Loucy (cell line): ENCODE measurements at regions not wholly inside any gene's neighbourhood (a gene's known extent, or its start where the extent isn't known, plus 50 kb on each side); places are given as distances from the start of the nearest gene placed in this dataset.

Experiments used
- H2AFZ ChIP-seq: fragments of 200-600 bp; sonication (generic); 2 replicates; pipeline ENCODE4 v1.6.0; 2016; ENCODE audit warnings: antibody characterized with exemption, mild to moderate bottlenecking, low read length, moderate library complexity
- H3F3A ChIP-seq: fragments of 200-600 bp; 2 replicates; pipeline ENCODE4 v1.6.0; 2016; ENCODE audit warnings: antibody characterized with exemption, low read depth, mild to moderate bottlenecking
- H3K27me3 ChIP-seq: fragments of 200-600 bp; sonication (generic); 2 replicates; pipeline ENCODE4 v1.6.1; 2014; ENCODE audit warnings: low read length, mild to moderate bottlenecking; ENCODE audit not compliant: insufficient read depth, poor library complexity, severe bottlenecking
- H3K36me3 ChIP-seq: fragments of 200-600 bp; sonication (generic); 2 replicates; pipeline ENCODE4 v1.6.1; 2016; ENCODE audit warnings: low read length; ENCODE audit not compliant: insufficient read depth
- H3K4me1 ChIP-seq: fragments of 200-600 bp; sonication (generic); 2 replicates; pipeline ENCODE4 v1.5.1; 2014; ENCODE audit warnings: low read length, mild to moderate bottlenecking; ENCODE audit not compliant: insufficient read depth, poor library complexity, severe bottlenecking
- H3K4me2 ChIP-seq: fragments of 200-600 bp; sonication (generic); 2 replicates; pipeline ENCODE4 v1.6.0; 2014; ENCODE audit warnings: antibody characterized with exemption, low read length, low read depth, mild to moderate bottlenecking; ENCODE audit not compliant: poor library complexity, severe bottlenecking
- H3K4me3 ChIP-seq: fragments of 200-600 bp; sonication (generic); 2 replicates; pipeline ENCODE4 v1.5.1; 2014; ENCODE audit warnings: low read length, mild to moderate bottlenecking, mixed read lengths; ENCODE audit not compliant: poor library complexity, severe bottlenecking
- H3K79me2 ChIP-seq: fragments of 200-600 bp; sonication (generic); 2 replicates; pipeline ENCODE4 v1.6.1; 2014; ENCODE audit warnings: low read length; ENCODE audit not compliant: insufficient read depth
- H3K9ac ChIP-seq: fragments of 200-600 bp; sonication (generic); 2 replicates; pipeline ENCODE4 v1.6.0; 2014; ENCODE audit warnings: mild to moderate bottlenecking, low read depth, low read length, moderate library complexity; ENCODE audit not compliant: poor library complexity, severe bottlenecking
- H3K9me2 ChIP-seq: fragments of 200-600 bp; sonication (generic); replicated peaks from 2 replicates; pipeline ENCODE4 v1.6.1; 2016; ENCODE audit warnings: low read depth, low read length, mixed read lengths
- H3K9me3 ChIP-seq: fragments of 200-600 bp; sonication (generic); 2 replicates; pipeline ENCODE4 v1.6.1; 2014; ENCODE audit warnings: mild to moderate bottlenecking, antibody characterized with exemption, low read length, low read depth; ENCODE audit not compliant: insufficient read depth
- H4K20me1 ChIP-seq: fragments of 200-600 bp; sonication (generic); 2 replicates; pipeline ENCODE4 v1.6.0; 2014; ENCODE audit warnings: antibody characterized with exemption, low read length, mild to moderate bottlenecking; ENCODE audit not compliant: insufficient read depth, poor library complexity, severe bottlenecking
- CTCF ChIP-seq: fragments of 200-600 bp; sonication (generic); conservative IDR thresholded peaks from 2 replicates; pipeline ENCODE4 v1.5.1; 2014; ENCODE audit warnings: mild to moderate bottlenecking, antibody characterized with exemption, low read length
- EZH2phosphoT487 ChIP-seq: fragments of 200-600 bp; IDR thresholded peaks from 2 replicates; pipeline ENCODE4 v1.6.1; 2018; ENCODE audit warnings: antibody characterized with exemption, mild to moderate bottlenecking, moderate library complexity, borderline replicate concordance

GRCh38 chr5:34582371-34582770 is 73.8 kb upstream of the RAI14 start:
- H3K4me1 ChIP-seq: peaks cover 35% of the 10 kb centered on the region

GRCh38 chr5:34583167-34583566 is 73.0 kb upstream of the RAI14 start:
- Histone ChIP-seq H3K4me1 (peaks cover 42% of the 10 kb centered on the region), H3K27me3 (no peaks in the 10 kb centered on the region)

More at GRCh38 chr5:34582371-34582770, 73.8 kb upstream of the RAI14 start:
- H3K27me3 ChIP-seq: no peaks in the 10 kb centered on the region
- no peaks in the 10 kb centered on the region for H4K20me1 ChIP-seq
- H3K4me2 ChIP-seq: no peak overlapping the region
- no peaks in the 10 kb centered on the region for H3K9me3 ChIP-seq
- H3K36me3 ChIP-seq: no peaks in the 10 kb centered on the region
- no peaks in the 10 kb centered on the region for H3K79me2 ChIP-seq
- TF ChIP-seq EZH2phosphoT487 (no peak), CTCF (peak; percentile 39)
- H3K9ac ChIP-seq: no peak overlapping the region
- no peak overlapping the region for H3K4me3 ChIP-seq
- H3F3A ChIP-seq: no peaks in the 10 kb centered on the region
- no peak overlapping the region for H2AFZ ChIP-seq
- H3K9me2 ChIP-seq: no peaks in the 10 kb centered on the region

GRCh38 chr5:34584165-34584564 is 72.0 kb upstream of the RAI14 start:
- no peak overlapping the region for H2AFZ ChIP-seq
- H3K9me2 ChIP-seq: no peaks in the 10 kb centered on the region
- H3K9ac ChIP-seq: no peak overlapping the region
- no peak overlapping the region for H3K4me3 ChIP-seq
- H4K20me1 ChIP-seq: no peaks in the 10 kb centered on the region
- H3F3A ChIP-seq: no peaks in the 10 kb centered on the region
- no peaks in the 10 kb centered on the region for H3K27me3 ChIP-seq
- no peaks in the 10 kb centered on the region for H3K9me3 ChIP-seq
- no peaks in the 10 kb centered on the region for H3K36me3 ChIP-seq
- no peak overlapping the region for H3K4me2 ChIP-seq
- TF ChIP-seq CTCF (no peak), EZH2phosphoT487 (no peak)
- H3K4me1 ChIP-seq: peaks cover 42% of the 10 kb centered on the region
- no peaks in the 10 kb centered on the region for H3K79me2 ChIP-seq

More at GRCh38 chr5:34583167-34583566, 73.0 kb upstream of the RAI14 start:
- Histone ChIP-seq H3K79me2 (no peaks in the 10 kb centered on the region), H4K20me1 (no peaks in the 10 kb centered on the region), H3K4me2 (peak overlapping the region; percentile 12), H3K9ac (no peak overlapping the region), H3K9me2 (no peaks in the 10 kb centered on the region), H3K4me3 (no peak overlapping the region), H3K36me3 (no peaks in the 10 kb centered on the region), H3K9me3 (no peaks in the 10 kb centered on the region), H3F3A (no peaks in the 10 kb centered on the region), H2AFZ (0 out of 2 replicates have a peak overlapping the region, but pooled peaks have one; percentile 40)
- no peak for TF ChIP-seq CTCF
- no peak for TF ChIP-seq EZH2phosphoT487
